Hippocampal formation (tissue), 2 donors: ENCODE measurements at regions not wholly inside any gene's neighbourhood (a gene's known extent, or its start where the extent isn't known, plus 50 kb on each side); places are given as distances from the start of the nearest gene placed in this dataset.
"Not testable (repeated sequence)": the region's sequence is repeated elsewhere in the genome, so short reads cannot be mapped to it uniquely, and the experiment has no call there.

ENCODE experiments used
- DNase-seq, 2 donors: peaks; one replicate each; lab custom pipeline; 2025; lab: John Stamatoyannopoulos, UW

- DNase-seq = no peak
Observed at GRCh38 chr20:53666144-53666543, 72.5 kb upstream of the ZNF217 start.

DNA sequence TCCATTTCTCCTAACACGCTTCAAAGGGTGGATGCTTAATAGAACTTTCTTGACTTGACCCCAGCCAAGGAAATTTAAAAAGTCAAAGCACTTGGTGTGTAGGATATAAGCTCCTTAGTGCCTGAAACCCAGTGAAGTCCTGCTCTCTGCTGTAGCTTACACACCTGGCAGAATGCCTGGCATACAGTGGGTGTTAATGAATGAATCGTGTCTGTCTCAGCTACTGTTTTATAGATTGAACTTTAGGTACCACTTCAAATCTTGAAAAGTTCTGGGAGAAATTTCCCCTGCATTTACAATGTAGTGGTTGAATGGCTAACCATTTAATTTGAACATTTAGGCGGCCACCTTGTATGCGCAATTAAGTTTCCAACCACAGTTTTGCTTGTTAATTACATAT, 70.5 kb upstream of the ZNF217 start:
- no peak for DNase-seq

GRCh38 chr20:53663521-53663920, 69.9 kb upstream of the ZNF217 start:
- DNase-seq = not testable (repeated sequence)

- DNase-seq = no peak
Observed at GRCh38 chr20:53662595-53662994, 69.0 kb upstream of the ZNF217 start.

- no peak for DNase-seq
Observed at GRCh38 chr20:53660947-53661381, 67.3 kb upstream of the ZNF217 start.

DNA sequence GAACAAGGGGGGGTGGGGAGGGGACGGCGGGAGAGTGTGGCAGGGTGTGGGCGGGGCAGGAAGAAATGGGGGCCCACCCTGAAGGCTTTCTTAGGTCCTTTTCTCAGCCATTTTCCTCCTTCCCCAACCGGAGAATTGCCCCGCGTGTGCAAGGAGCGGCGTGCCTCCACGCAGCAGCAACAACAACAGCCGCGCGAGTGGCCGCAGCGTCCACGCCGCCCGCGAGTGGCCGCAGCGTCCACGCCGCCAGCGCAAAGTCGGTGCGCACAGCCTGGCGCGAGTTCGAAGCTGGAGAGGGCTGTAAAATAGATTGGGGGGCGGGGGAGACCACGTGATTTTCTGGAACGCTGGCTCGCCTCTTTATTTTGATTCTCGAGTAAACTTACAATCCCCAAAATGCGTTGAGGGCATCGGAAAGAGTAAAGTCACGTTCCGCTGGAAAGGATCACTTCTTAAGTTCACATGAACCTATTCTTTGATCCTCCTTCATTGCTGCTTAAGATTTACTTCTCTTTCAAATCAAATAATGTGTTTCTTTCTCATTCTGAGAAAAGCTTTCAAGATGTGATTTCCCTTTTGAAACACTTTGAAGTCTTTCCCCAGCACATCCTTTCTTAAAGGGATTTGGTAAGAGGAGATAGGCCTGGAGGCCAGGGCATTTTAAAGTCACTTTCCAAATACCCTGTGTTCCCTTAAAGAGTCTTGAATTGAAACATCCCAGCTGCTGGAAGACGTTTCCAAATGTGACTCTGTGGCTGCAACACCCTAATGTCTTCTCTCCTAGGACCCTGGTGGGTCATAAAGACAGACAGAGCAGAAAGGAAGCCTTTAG, 66.7 kb upstream of the ZNF217 start:
- DNase-seq = peak in 1 of 2 donors; percentile 20

DNA sequence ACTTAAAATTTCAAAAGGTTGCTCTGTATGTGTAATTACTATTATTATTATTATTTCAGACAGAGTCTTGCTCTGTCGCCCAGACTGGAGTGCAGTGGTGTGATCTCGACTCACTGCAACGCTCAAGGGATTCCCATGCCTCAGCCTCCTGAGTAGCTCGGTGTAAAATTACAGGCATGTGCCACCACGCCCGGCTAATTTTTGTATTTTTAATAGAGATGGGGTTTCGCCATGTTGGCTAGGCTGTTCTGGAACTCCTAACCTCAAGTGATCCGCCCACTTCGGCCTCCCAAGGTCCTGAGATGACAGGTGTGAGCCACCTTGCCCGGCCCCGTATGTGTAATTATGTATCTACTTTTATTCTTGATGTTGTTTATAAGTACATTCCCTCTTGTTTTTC, 65.3 kb upstream of the ZNF217 start:
- DNase-seq = no peak

GRCh38 chr20:53658322-53658721, 64.7 kb upstream of the ZNF217 start:
- no peak for DNase-seq

- no peak for DNase-seq
Observed at GRCh38 chr20:53657732-53658131, 64.1 kb upstream of the ZNF217 start.

DNA sequence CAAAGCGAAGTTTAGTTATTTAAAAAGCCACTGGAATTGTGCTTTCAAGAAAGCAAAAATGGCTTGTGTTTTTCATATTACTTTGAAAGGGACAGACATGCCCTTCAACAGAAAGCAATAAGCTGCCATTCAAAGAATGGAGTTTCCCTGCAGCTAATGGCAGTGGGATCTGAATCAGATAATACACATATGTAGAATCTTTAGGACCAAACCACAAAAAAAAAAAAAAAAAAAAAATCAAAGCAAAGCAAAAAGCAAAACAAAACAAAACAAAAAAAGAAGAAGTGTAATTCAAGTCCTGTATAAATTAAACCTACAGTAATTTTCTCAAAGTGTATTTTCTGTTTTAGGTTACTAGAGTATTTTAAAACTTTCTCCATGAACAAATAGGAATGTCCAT, 63.6 kb upstream of the ZNF217 start:
- no peak for DNase-seq

- DNase-seq = no peak
Observed at GRCh38 chr20:53656293-53657202, 62.9 kb upstream of the ZNF217 start.

- DNase-seq = no peak
Observed at GRCh38 chr20:53655625-53656292, 62.1 kb upstream of the ZNF217 start.

DNA sequence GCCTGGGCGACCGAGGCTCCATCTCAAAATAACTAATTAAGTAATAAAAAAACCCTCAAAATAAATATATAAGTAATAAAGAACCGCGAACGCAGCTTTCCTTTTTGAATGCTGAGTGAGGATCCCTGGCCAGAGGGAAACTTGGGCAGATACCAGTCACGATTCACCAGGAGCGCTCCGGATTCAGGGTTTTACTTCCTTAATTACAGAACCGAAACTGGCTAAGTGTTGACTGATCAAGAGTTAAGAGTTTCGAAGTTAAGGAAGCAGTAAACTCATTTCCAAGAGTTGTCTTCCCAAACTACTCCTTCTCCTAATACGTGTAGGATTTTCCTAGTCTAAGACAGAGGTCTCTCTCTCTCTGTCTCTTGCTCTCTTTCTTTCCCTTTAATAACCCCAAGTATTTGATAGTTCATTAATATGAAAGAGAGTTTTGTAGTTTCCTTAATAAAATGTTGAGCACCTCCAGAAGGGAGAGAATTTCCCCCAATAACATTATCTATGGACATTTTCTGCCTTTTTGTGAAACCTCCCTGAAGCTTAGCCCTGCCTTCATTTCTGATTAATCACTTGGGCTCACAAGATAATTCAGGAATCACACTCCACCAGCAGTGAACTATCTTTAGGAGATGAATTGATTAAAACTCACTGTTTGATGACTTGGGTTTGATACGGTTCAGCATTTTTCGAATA, 61.4 kb upstream of the ZNF217 start:
- DNase-seq = no peak

DNA sequence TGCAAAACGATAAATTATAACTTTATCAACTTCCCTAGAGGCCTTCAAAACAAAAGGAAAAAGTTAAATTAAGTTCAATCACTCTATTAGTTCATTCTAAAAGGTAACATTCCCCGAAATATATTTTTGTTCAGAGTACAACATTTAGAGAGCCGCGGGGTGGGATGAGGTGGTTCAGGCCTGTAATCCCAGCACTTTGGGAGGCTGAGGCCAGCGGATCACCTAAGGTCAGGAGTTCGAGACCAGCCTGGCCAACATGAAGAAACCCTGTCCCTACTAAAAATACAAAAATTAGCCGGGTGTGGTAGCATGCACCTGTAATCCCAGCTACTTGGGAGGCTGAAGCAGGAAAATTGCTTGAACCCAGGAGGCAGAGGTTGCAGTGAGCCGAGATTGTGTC, 60.9 kb upstream of the ZNF217 start:
- DNase-seq = not testable (repeated sequence)

DNA sequence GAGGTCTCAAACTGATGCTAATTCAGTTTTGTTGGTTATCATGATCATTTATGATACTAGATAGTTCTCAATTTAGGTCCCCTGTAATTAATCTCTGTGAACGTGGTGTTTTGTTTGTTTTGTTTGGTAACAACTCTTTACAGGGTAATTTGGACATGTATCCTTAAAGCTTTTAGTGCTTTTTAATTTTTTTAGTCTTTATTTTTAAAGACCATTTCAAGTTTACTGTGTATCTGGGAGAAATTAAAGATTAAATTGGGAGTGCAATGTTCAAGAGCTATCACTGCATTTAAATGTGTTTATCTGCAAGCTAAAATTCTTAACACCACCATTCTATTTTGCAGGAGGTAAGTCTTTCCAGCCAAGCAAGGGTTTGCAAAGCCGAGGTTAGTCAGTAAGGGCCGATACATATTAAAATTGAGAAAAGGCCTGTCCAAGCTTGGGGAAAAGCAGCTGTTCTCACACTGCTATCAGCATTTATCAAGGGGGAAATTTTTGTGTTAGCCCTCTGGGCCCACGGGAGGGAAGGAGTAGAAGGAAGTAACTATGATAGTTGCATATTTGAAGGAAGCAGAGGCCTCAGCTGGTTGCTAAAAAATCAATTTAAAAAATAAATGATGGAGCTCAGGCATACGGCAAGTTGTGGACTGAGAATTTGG, 59.3 kb upstream of the ZNF217 start:
- DNase-seq = no peak

GRCh38 chr20:53652090-53652858, 58.6 kb upstream of the ZNF217 start:
- no peak for DNase-seq

DNA sequence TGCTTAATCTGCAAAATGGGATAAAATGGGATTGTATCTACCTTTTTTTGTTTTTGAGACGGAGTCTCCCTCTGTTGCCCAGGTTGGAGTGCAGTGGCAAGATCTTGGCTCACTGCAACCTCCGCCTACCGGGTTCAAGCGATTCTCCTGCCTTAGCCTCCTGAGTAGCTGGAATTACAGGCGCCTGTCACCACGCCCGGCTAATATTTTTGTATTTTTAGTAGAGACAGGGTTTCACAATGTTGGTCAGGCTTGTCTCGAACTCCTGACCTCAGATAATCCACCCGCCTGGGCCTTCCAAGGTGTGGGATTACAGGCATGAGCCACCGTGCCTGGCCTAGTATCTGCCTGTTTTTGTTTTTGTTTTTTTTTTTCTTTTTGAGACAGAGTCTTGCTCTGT, 55.9 kb upstream of the ZNF217 start:
- not testable (repeated sequence) for DNase-seq

- no peak for DNase-seq
Observed at GRCh38 chr20:53647286-53647821, 53.7 kb upstream of the ZNF217 start.

DNA sequence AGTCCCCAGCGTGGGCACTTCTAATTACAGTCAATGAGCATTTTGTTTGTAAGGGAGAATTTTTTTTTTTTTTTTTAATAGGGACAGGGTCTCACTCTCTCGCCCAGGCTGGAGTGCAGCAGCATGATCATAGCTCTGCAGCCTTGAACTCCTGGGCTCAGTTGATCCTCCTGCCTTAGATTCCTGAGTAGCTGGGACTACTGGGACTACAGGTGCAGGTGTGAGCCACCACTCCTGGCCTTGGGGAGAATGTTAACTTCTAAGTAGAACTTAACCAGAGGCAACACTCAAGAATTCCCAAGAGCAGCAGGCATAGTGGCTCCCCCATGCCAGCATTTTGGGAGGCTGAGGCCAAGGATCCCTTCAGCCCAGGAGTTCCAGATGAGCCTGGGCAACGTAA, 52.9 kb upstream of the ZNF217 start:
- DNase-seq = no peak

GRCh38 chr20:53645582-53645897, 51.9 kb upstream of the ZNF217 start:
- no peak for DNase-seq
